ENCODE measurements at regions not wholly inside any gene's neighbourhood (a gene's known extent, or its start where the extent isn't known, plus 50 kb on each side); places are given as distances from the start of the nearest gene placed in this dataset.

DNA sequence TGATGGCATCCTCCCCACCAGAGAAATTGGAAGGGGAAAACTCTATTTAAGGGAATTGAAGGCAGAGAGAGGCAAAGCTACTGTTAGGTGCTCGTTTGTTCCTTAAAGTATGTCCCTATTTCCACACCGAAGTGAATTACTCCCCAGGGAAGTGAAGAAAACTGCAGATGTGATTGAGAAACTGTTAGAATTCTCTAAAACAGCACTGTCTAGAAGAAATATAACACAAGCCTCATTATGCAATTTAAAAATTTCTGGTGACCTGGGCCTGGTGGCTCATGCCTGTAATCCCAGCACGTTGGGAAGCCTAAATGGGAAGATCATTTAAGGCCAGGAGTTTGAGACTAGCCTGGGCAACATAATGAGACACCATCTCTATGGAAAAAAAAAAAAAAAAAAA is 305.0 kb downstream of the SHQ1 start:
- H3K4me3 ChIP-seq (ENCODE audit: insufficient read depth, low read depth, low read length) = no peak overlapping the region
- H3K9me3 ChIP-seq (ENCODE audit: control insufficient read depth, low read length) = no peaks in the 10 kb centered on the region
- no peaks in the 10 kb centered on the region for H3K4me1 ChIP-seq (ENCODE audit: control insufficient read depth, insufficient read depth, low read length)
- H3K27ac ChIP-seq (ENCODE audit: insufficient read depth, low read depth, low read length, poor library complexity, severe bottlenecking) = no peak overlapping the region
- H3K36me3 ChIP-seq (ENCODE audit: control insufficient read depth, insufficient read depth, low read length) = no peaks in the 10 kb centered on the region
- WGBS, 2 experiments = 89 to 90% methylated on average over 3 of the region's 3 CpGs
- H3K27me3 ChIP-seq (ENCODE audit: control insufficient read depth, insufficient read depth, low read length, poor library complexity, severe bottlenecking) = no peaks in the 10 kb centered on the region

DNA sequence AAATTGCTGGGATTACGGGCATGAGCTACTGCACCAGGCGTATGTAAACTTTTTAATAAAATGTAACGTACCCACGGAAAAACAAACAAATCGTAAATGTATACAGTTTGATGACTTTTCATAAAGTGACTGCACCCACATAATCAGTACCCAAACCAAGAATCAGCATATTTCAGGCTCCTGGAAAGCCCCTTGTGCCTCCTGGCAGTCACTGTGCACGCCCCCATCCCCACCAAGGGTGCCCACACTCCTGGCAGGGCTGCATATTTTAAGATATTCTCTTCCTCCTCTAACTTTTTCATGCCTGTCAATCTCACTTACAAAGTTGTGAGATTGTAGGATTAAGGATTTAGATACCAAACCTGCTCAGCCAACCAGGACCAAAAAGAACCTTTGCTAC is 305.5 kb downstream of the SHQ1 start:
- Histone ChIP-seq H3K27ac (ENCODE audit: insufficient read depth, low read depth, low read length, poor library complexity, severe bottlenecking) (no peak overlapping the region), H3K4me1 (ENCODE audit: control insufficient read depth, insufficient read depth, low read length) (no peaks in the 10 kb centered on the region), H3K4me3 (ENCODE audit: insufficient read depth, low read depth, low read length) (no peak overlapping the region), H3K27me3 (ENCODE audit: control insufficient read depth, insufficient read depth, low read length, poor library complexity, severe bottlenecking) (no peaks in the 10 kb centered on the region), H3K36me3 (ENCODE audit: control insufficient read depth, insufficient read depth, low read length) (no peaks in the 10 kb centered on the region), H3K9me3 (ENCODE audit: control insufficient read depth, low read length) (no peaks in the 10 kb centered on the region)
- 90 to 96% methylated on average over 6 of the region's 6 CpGs for WGBS, 2 experiments

DNA sequence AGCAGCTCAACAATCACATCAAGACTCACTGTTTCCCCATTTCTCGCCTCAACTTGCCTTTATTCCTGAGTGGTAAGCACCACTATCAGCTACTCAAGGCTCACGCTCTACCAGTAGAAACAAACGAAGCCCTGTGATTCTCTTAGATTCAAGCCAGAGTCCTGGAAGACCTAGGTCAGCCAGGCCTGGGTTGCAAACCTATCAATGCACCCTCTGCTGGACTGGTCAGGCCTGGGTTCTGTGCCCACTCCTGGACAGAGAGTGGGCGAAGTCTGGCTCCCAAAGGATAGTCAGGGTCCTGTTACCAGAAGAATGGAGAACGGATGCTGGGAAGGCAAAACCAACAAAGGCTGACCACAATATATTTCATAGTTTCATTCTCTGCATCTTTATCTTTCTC is 308.4 kb downstream of the SHQ1 start:
- no peak overlapping the region for H3K4me3 ChIP-seq (ENCODE audit: insufficient read depth, low read depth, low read length)
- H3K4me1 ChIP-seq (ENCODE audit: control insufficient read depth, insufficient read depth, low read length) = no peaks in the 10 kb centered on the region
- H3K9me3 ChIP-seq (ENCODE audit: control insufficient read depth, low read length) = no peaks in the 10 kb centered on the region
- 88 to 93% methylated on average over 5 of the region's 5 CpGs for WGBS, 2 experiments
- no peaks in the 10 kb centered on the region for H3K27me3 ChIP-seq (ENCODE audit: control insufficient read depth, insufficient read depth, low read length, poor library complexity, severe bottlenecking)
- no peaks in the 10 kb centered on the region for H3K36me3 ChIP-seq (ENCODE audit: control insufficient read depth, insufficient read depth, low read length)
- no peak overlapping the region for H3K27ac ChIP-seq (ENCODE audit: insufficient read depth, low read depth, low read length, poor library complexity, severe bottlenecking)

DNA sequence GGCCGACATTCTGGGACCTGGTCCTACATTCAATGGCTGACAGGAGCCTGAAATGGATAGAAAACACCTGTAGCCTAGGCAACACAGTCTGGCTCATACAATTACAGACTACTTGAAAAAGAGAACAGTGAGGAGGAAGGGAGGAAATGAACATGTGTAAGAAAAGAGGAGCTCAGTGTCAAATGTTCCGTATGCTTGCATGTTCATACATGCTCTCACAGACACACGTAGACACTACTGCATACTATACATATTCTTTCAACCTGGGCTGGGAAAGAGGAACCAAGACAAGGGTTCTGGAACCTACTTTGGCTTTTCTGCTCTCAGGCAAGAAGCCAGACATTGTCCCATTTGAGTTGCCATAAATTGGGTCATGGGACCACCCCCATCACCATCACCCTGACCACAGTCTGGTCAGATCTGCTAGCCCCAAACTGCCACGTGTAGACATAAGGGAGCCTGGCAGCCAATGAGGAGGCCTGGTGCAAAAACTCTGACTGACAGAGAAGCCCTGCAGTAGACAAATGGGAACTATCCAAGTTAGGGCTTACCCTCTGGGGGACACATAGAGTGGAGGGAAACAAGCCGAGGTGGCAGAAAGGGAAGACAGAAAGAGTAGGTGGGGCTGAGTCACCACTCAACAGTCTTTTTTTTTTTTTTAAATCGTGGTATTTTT is 310.0 kb downstream of the SHQ1 start:
- Histone ChIP-seq H3K27ac (ENCODE audit: insufficient read depth, low read depth, low read length, poor library complexity, severe bottlenecking) (no peak overlapping the region), H3K4me3 (ENCODE audit: insufficient read depth, low read depth, low read length) (no peak overlapping the region), H3K9me3 (ENCODE audit: control insufficient read depth, low read length) (no peaks in the 10 kb centered on the region), H3K36me3 (ENCODE audit: control insufficient read depth, insufficient read depth, low read length) (no peaks in the 10 kb centered on the region), H3K4me1 (ENCODE audit: control insufficient read depth, insufficient read depth, low read length) (no peaks in the 10 kb centered on the region), H3K27me3 (ENCODE audit: control insufficient read depth, insufficient read depth, low read length, poor library complexity, severe bottlenecking) (no peaks in the 10 kb centered on the region)
- 86 to 93% methylated on average over 5 of the region's 6 CpGs for WGBS, 2 experiments

DNA sequence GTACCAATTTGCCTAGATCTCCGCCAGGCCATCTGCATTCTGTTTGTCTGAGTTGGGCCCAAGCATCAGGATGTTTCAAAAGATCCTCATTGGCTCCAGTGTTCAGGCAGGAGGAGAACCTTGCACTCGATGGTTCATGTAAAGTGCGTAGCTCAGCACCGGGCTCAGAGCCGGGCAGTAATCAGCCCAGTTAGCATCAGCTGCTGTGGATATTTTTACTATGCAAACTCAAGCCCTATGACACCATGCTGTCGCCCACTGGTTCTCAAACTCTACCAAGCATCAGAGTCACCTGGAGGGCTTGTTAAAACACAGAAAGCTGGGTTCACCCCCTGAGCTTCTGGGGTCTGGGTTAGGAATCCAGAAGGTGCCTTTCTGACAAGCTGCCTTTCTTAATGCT is 310.8 kb downstream of the SHQ1 start:
- Histone ChIP-seq H3K27ac (ENCODE audit: insufficient read depth, low read depth, low read length, poor library complexity, severe bottlenecking) (no peak overlapping the region), H3K4me3 (ENCODE audit: insufficient read depth, low read depth, low read length) (no peak overlapping the region), H3K27me3 (ENCODE audit: control insufficient read depth, insufficient read depth, low read length, poor library complexity, severe bottlenecking) (no peaks in the 10 kb centered on the region), H3K36me3 (ENCODE audit: control insufficient read depth, insufficient read depth, low read length) (no peaks in the 10 kb centered on the region), H3K9me3 (ENCODE audit: control insufficient read depth, low read length) (no peaks in the 10 kb centered on the region), H3K4me1 (ENCODE audit: control insufficient read depth, insufficient read depth, low read length) (no peaks in the 10 kb centered on the region)
- WGBS, 2 experiments = 94% methylated on average over 6 of the region's 6 CpGs

DNA sequence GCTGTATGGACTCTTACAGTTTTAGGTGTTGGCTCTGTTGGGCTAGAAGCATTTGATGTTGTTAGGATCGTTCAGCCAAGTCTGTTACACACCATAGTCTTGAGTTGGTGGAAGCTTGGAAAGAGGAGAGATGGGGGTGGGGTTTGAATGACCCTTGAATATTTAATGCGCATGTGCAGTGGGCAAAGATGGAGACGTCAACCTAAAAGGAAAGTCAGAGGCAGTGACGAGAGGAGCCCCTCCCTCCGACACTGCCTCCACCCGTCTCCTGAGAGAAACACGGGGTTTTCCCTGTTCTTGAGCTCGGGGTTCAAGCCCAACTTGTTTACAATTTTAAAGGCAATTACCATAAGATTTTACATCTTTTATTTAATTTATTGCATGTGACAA is 311.4 kb downstream of the SHQ1 start:
- Histone ChIP-seq H3K27ac (ENCODE audit: insufficient read depth, low read depth, low read length, poor library complexity, severe bottlenecking) (no peak overlapping the region), H3K4me1 (ENCODE audit: control insufficient read depth, insufficient read depth, low read length) (no peaks in the 10 kb centered on the region), H3K4me3 (ENCODE audit: insufficient read depth, low read depth, low read length) (no peak overlapping the region), H3K36me3 (ENCODE audit: control insufficient read depth, insufficient read depth, low read length) (no peaks in the 10 kb centered on the region), H3K9me3 (ENCODE audit: control insufficient read depth, low read length) (no peaks in the 10 kb centered on the region), H3K27me3 (ENCODE audit: control insufficient read depth, insufficient read depth, low read length, poor library complexity, severe bottlenecking) (no peaks in the 10 kb centered on the region)
- 91% methylated on average over 8 of the region's 8 CpGs for WGBS, 2 experiments

DNA sequence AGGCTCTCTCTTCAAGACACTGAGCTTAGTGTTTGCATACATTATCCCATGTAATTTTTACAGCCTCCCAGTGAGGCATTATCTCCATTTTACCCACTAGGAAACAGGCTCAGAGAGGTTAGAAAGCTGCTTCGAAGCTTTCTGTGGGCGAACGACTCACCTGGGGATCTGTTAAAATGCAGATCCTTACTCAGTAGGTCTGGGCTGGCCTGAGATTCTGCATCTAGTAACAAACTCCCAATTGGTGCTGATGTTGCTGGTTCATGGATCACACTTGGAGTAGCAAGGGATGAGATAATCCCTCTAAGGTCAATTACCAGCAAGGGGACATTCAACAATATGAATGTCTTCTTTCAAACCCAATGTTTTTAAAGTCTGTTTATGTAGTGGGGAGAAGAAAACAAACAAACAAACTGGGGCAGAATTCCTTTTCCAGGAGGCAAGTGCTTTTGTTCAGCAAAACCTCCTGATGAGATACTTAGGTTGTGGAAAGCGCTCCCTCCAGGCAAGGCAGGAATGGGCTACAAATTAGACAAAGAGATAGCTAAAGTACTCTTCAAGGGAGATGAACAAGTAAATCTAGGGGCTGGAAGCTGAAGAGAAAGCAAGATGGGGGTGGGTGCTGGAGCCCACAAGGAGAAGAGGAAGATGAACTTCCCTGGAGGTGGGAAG is 311.9 kb downstream of the SHQ1 start:
- Histone ChIP-seq H3K4me1 (ENCODE audit: control insufficient read depth, insufficient read depth, low read length) (no peaks in the 10 kb centered on the region), H3K27ac (ENCODE audit: insufficient read depth, low read depth, low read length, poor library complexity, severe bottlenecking) (no peak overlapping the region), H3K27me3 (ENCODE audit: control insufficient read depth, insufficient read depth, low read length, poor library complexity, severe bottlenecking) (no peaks in the 10 kb centered on the region), H3K36me3 (ENCODE audit: control insufficient read depth, insufficient read depth, low read length) (no peaks in the 10 kb centered on the region), H3K9me3 (ENCODE audit: control insufficient read depth, low read length) (no peaks in the 10 kb centered on the region), H3K4me3 (ENCODE audit: insufficient read depth, low read depth, low read length) (no peak overlapping the region)
- WGBS, 2 experiments = 21 to 30% methylated on average over 4 of the region's 4 CpGs

DNA sequence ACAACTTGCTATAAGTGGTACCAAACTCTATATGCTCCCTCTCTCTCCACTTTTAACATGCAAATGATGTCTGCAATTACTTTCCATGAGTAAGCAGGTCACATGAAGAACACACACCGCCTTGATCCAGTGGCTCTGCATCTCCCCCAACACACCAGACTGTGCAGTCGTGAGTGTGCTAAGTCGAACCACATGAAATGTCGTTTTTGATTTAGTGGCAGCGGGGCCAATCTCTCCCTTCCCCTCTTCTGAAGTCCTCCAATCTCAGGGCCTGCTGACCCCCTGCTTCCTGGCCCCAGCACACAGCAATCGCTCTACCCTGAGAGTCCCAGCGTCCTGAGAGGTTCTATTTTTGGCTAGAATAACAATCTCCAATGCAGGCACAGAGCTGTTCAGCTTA is 312.5 kb downstream of the SHQ1 start:
- Histone ChIP-seq H3K36me3 (ENCODE audit: control insufficient read depth, insufficient read depth, low read length) (no peaks in the 10 kb centered on the region), H3K9me3 (ENCODE audit: control insufficient read depth, low read length) (no peaks in the 10 kb centered on the region), H3K4me3 (ENCODE audit: insufficient read depth, low read depth, low read length) (no peak overlapping the region), H3K27ac (ENCODE audit: insufficient read depth, low read depth, low read length, poor library complexity, severe bottlenecking) (no peak overlapping the region), H3K27me3 (ENCODE audit: control insufficient read depth, insufficient read depth, low read length, poor library complexity, severe bottlenecking) (no peaks in the 10 kb centered on the region), H3K4me1 (ENCODE audit: control insufficient read depth, insufficient read depth, low read length) (no peaks in the 10 kb centered on the region)
- 63 to 66% methylated on average over 7 of the region's 7 CpGs for whole genome bisulfite sequencing, 2 experiments

DNA sequence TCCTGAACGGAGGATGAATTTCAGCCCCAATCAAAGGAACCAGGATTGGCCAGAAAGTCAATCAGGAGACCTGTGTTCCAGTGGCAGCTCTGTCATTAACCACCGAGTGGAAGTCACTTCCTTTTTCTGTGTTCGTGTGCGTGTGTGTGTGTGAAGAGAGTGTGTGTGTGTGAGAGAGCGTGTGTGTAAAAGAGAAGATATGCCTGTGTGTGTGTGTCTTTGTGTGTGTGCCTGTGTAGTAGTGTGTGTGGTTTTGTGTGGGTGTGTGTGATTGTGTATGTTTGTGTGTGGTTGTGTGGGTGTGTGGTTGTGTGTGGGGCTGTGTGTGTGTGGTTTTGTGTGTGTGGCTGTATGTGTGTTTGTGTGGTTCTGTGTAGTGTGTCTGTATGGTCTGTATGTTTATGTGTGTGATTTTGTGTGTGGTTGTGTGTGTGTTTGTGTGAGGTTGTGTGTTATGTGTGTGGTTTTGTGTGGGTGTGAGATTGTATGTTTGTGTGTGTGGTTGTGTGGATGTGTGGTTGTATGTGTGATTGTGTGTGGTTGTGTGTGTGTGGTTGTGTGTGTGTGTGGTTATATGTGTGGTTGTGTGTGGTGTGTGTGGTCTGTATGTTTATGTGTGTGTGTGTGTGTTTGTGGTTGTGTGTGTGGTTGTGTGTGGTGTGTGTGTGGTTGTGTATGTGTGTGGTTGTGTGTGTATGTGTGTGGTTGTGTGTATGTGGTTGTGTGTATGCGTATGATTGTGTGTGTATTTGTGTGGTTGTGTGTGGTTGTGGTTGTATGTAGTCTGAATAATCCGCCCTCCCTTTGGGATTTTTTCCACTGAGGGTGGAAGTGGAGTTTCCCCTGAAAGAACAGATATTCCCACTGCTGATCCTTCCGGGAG is 314.4 kb downstream of the SHQ1 start:
- 92 to 93% methylated on average over 8 of the region's 8 CpGs for WGBS, 2 experiments
- no peak overlapping the region for H3K27ac ChIP-seq (ENCODE audit: insufficient read depth, low read depth, low read length, poor library complexity, severe bottlenecking)
- H3K27me3 ChIP-seq (ENCODE audit: control insufficient read depth, insufficient read depth, low read length, poor library complexity, severe bottlenecking) = no peaks in the 10 kb centered on the region
- H3K4me1 ChIP-seq (ENCODE audit: control insufficient read depth, insufficient read depth, low read length) = no peaks in the 10 kb centered on the region
- no peaks in the 10 kb centered on the region for H3K9me3 ChIP-seq (ENCODE audit: control insufficient read depth, low read length)
- H3K36me3 ChIP-seq (ENCODE audit: control insufficient read depth, insufficient read depth, low read length) = no peaks in the 10 kb centered on the region
- H3K4me3 ChIP-seq (ENCODE audit: insufficient read depth, low read depth, low read length) = no peak overlapping the region

DNA sequence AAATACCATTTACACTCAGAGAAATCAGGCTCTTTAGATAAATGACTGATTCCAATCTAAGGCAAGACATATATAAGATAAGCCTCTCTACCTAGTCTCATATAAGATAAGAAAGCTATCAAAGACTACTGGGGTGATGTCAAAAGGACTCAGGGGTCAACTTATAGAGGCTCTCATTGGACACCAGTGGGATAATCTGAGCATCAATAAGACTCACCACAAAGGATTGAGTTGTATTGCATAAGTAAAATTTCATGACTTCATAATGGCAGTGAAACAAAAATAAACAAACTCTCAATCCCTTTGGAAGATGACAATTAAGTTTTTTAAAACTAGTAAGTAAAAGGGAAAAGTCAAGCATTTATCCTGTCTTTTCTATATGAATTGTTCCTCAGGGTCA is 317.8 kb downstream of the SHQ1 start:
- Histone ChIP-seq H3K4me1 (ENCODE audit: control insufficient read depth, insufficient read depth, low read length) (no peaks in the 10 kb centered on the region), H3K27me3 (ENCODE audit: control insufficient read depth, insufficient read depth, low read length, poor library complexity, severe bottlenecking) (no peaks in the 10 kb centered on the region)

More for the DNA sequence above, 317.8 kb downstream of the SHQ1 start:
- H3K4me3 ChIP-seq (ENCODE audit: insufficient read depth, low read depth, low read length) = no peak overlapping the region
- no peak overlapping the region for H3K27ac ChIP-seq (ENCODE audit: insufficient read depth, low read depth, low read length, poor library complexity, severe bottlenecking)
- H3K9me3 ChIP-seq (ENCODE audit: control insufficient read depth, low read length) = no peaks in the 10 kb centered on the region
- no peaks in the 10 kb centered on the region for H3K36me3 ChIP-seq (ENCODE audit: control insufficient read depth, insufficient read depth, low read length)
